GM23338 (cell line): ENCODE measurements at regions not wholly inside any gene's neighbourhood (a gene's known extent, or its start where the extent isn't known, plus 50 kb on each side); places are given as distances from the start of the nearest gene placed in this dataset.

Experiments
- ATAC-seq: fragments of 200-7000 bp; cut with Tn5 transposase; 3 replicates; pipeline ENCODE4 v1.9.1; 2020
- DNase-seq: peaks from one replicate; pipeline ENCODE4 v3.0.0-alpha.2; 2015; ENCODE audit warnings: low spot score
- H2AFZ ChIP-seq: fragments of 200-600 bp; sonication (generic); 2 replicates; pipeline ENCODE4 v1.8.0; 2016; ENCODE audit warnings: antibody characterized with exemption, mild to moderate bottlenecking, moderate library complexity
- H3F3A ChIP-seq: fragments of 200-600 bp; sonication (generic); replicated peaks from 2 replicates; pipeline ENCODE4 v1.8.0; 2017; ENCODE audit warnings: antibody characterized with exemption, mixed run types, low read depth
- H3K27ac ChIP-seq: fragments of 200-600 bp; sonication (generic); 2 replicates; pipeline ENCODE4 v1.6.1; 2016; ENCODE audit warnings: low read depth
- H3K27me3 ChIP-seq: fragments of 200-600 bp; sonication (generic); 2 replicates; pipeline ENCODE4 v1.8.0; 2016; ENCODE audit warnings: mild to moderate bottlenecking, mixed run types, moderate library complexity; ENCODE audit not compliant: insufficient read depth
- H3K36me3 ChIP-seq: fragments of 200-600 bp; sonication (generic); 2 replicates; pipeline ENCODE4 v1.8.0; 2016; ENCODE audit warnings: mild to moderate bottlenecking; ENCODE audit not compliant: insufficient read depth
- H3K4me1 ChIP-seq: fragments of 200-600 bp; sonication (generic); 2 replicates; pipeline ENCODE4 v1.8.0; 2016; ENCODE audit warnings: mild to moderate bottlenecking, moderate library complexity; ENCODE audit not compliant: insufficient read depth
- H3K4me2 ChIP-seq: fragments of 200-600 bp; sonication (generic); 2 replicates; pipeline ENCODE4 v1.7.1; 2017; ENCODE audit warnings: mixed run types
- H3K4me3 ChIP-seq: fragments of 200-600 bp; sonication (generic); 2 replicates; pipeline ENCODE4 v1.6.1; 2016; ENCODE audit warnings: mixed run types
- H3K79me2 ChIP-seq: fragments of 200-600 bp; sonication (generic); replicated peaks from 2 replicates; pipeline ENCODE4 v1.8.0; 2017; ENCODE audit warnings: mild to moderate bottlenecking; ENCODE audit not compliant: insufficient read depth
- H3K9me2 ChIP-seq: fragments of 200-600 bp; sonication (generic); 2 replicates; pipeline ENCODE4 v1.8.0; 2017; ENCODE audit not compliant: insufficient read depth
- H4K20me1 ChIP-seq: fragments of 200-600 bp; sonication (generic); replicated peaks from 2 replicates; pipeline ENCODE4 v1.8.0; 2017; ENCODE audit warnings: mild to moderate bottlenecking; ENCODE audit not compliant: insufficient read depth
- H3K27ac Mint-ChIP-seq: 2 replicates; pipeline ENCODE4 v1.8.0; 2020; ENCODE audit warnings: inconsistent platforms, mild to moderate bottlenecking, moderate library complexity, mixed read lengths
- H3K27me3 Mint-ChIP-seq: 3 replicates; pipeline ENCODE4 v1.8.0; 2022; ENCODE audit warnings: low read depth, mild to moderate bottlenecking, moderate library complexity, mixed read lengths, inconsistent platforms; ENCODE audit not compliant: insufficient read depth, poor library complexity
- H3K36me3 Mint-ChIP-seq: 3 replicates; pipeline ENCODE4 v1.8.0; 2021; ENCODE audit warnings: low read depth, mild to moderate bottlenecking, inconsistent platforms, moderate library complexity, mixed read lengths
- H3K4me1 Mint-ChIP-seq: 3 replicates; pipeline ENCODE4 v1.8.0; 2020; ENCODE audit warnings: mild to moderate bottlenecking, inconsistent platforms, mixed read lengths
- H3K4me3 Mint-ChIP-seq: 3 replicates; pipeline ENCODE4 v1.8.0; 2021; ENCODE audit warnings: moderate library complexity, mild to moderate bottlenecking, inconsistent platforms, mixed read lengths
- H3K9me3 Mint-ChIP-seq: 3 replicates; pipeline ENCODE4 v1.8.0; 2020; ENCODE audit warnings: moderate library complexity, mild to moderate bottlenecking, inconsistent platforms, mixed read lengths
- EZH2phosphoT487 ChIP-seq: fragments of 200-600 bp; sonication (generic); IDR thresholded peaks from one replicate; pipeline ENCODE4 v1.8.1; 2018; ENCODE audit warnings: antibody characterized with exemption; ENCODE audit not compliant: unreplicated experiment
- JUNB ChIP-seq: IDR thresholded peaks from one replicate; pipeline ENCODE4 v1.6.1; 2016; ENCODE audit warnings: antibody characterized with exemption; ENCODE audit not compliant: unreplicated experiment
- REST ChIP-seq: IDR thresholded peaks from one replicate; pipeline ENCODE4 v1.6.1; 2018; ENCODE audit warnings: antibody characterized with exemption; ENCODE audit not compliant: unreplicated experiment
- TF ChIP-seq, protein P1 (sequence below): fragments of 250-450 bp; sonication (Bioruptor Pico); IDR thresholded peaks from 2 replicates; pipeline ENCODE4 v1.5.0; 2020; ENCODE audit warnings: mild to moderate bottlenecking, moderate library complexity

DNA sequence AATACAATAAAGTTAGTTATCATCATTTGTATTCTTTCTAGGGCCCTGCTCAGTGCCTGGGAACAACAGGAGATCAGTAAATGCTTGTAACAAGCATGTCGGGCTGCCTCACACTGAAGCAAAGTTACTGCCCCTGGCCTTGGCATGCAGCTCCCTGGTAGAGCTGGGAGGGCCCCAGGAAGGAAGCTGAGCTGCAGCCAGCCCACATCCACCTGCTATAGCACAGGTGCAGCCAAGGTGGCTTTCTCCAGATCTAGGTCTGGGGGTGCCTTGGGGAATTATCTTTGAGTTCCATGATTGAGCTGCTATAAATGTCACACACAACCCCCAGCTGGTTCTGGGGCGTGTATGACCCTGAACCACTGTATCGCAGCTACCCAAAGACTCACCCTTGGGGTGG, 293.4 kb upstream of the MSX2 start (continued):
- TF ChIP-seq, protein P1, sequence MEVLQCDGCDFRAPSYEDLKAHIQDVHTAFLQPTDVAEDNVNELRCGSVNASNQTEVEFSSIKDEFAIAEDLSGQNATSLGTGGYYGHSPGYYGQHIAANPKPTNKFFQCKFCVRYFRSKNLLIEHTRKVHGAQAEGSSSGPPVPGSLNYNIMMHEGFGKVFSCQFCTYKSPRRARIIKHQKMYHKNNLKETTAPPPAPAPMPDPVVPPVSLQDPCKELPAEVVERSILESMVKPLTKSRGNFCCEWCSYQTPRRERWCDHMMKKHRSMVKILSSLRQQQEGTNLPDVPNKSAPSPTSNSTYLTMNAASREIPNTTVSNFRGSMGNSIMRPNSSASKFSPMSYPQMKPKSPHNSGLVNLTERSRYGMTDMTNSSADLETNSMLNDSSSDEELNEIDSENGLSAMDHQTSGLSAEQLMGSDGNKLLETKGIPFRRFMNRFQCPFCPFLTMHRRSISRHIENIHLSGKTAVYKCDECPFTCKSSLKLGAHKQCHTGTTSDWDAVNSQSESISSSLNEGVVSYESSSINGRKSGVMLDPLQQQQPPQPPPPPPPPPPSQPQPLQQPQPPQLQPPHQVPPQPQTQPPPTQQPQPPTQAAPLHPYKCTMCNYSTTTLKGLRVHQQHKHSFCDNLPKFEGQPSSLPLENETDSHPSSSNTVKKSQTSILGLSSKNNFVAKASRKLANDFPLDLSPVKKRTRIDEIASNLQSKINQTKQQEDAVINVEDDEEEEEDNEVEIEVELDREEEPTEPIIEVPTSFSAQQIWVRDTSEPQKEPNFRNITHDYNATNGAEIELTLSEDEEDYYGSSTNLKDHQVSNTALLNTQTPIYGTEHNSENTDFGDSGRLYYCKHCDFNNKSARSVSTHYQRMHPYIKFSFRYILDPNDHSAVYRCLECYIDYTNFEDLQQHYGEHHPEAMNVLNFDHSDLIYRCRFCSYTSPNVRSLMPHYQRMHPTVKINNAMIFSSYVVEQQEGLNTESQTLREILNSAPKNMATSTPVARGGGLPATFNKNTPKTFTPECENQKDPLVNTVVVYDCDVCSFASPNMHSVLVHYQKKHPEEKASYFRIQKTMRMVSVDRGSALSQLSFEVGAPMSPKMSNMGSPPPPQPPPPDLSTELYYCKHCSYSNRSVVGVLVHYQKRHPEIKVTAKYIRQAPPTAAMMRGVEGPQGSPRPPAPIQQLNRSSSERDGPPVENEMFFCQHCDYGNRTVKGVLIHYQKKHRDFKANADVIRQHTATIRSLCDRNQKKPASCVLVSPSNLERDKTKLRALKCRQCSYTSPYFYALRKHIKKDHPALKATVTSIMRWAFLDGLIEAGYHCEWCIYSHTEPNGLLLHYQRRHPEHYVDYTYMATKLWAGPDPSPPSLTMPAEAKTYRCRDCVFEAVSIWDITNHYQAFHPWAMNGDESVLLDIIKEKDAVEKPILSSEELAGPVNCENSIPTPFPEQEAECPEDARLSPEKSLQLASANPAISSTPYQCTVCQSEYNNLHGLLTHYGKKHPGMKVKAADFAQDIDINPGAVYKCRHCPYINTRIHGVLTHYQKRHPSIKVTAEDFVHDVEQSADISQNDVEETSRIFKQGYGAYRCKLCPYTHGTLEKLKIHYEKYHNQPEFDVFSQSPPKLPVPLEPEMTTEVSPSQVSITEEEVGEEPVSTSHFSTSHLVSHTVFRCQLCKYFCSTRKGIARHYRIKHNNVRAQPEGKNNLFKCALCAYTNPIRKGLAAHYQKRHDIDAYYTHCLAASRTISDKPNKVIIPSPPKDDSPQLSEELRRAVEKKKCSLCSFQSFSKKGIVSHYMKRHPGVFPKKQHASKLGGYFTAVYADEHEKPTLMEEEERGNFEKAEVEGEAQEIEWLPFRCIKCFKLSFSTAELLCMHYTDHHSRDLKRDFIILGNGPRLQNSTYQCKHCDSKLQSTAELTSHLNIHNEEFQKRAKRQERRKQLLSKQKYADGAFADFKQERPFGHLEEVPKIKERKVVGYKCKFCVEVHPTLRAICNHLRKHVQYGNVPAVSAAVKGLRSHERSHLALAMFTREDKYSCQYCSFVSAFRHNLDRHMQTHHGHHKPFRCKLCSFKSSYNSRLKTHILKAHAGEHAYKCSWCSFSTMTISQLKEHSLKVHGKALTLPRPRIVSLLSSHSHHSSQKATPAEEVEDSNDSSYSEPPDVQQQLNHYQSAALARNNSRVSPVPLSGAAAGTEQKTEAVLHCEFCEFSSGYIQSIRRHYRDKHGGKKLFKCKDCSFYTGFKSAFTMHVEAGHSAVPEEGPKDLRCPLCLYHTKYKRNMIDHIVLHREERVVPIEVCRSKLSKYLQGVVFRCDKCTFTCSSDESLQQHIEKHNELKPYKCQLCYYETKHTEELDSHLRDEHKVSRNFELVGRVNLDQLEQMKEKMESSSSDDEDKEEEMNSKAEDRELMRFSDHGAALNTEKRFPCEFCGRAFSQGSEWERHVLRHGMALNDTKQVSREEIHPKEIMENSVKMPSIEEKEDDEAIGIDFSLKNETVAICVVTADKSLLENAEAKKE (CRISPR knock-in tag), result no peak
- no peak for TF ChIP-seq EZH2phosphoT487

- Histone ChIP-seq H3F3A (no peaks in the 10 kb centered on the region), H3K27me3 (no peaks in the 10 kb centered on the region), H3K27ac (no peak overlapping the region), H3K4me2 (no peak overlapping the region), H3K9me2 (peaks cover 4% of the 10 kb centered on the region; the same call in 1 of the 2 replicates), H2AFZ (no peak overlapping the region), H3K4me3 (no peak overlapping the region), H3K4me1 (no peaks in the 10 kb centered on the region), H3K36me3 (no peaks in the 10 kb centered on the region), H4K20me1 (no peaks in the 10 kb centered on the region), H3K79me2 (no peaks in the 10 kb centered on the region)
- H3K36me3 Mint-ChIP-seq, result no peaks in the 10 kb centered on the region
- H3K27ac Mint-ChIP-seq, result no peak overlapping the region
- no peaks in the 10 kb centered on the region for H3K9me3 Mint-ChIP-seq
- peaks cover under 1% of the 10 kb centered on the region; the same call in 1 of the 3 replicates for H3K4me1 Mint-ChIP-seq
- H3K4me3 Mint-ChIP-seq, result no peak overlapping the region
- no peak for ATAC-seq
- DNase-seq, result no peak
- H3K27me3 Mint-ChIP-seq, result no peaks in the 10 kb centered on the region
- TF ChIP-seq, protein P1 (CRISPR knock-in tag), result no peak
- TF ChIP-seq JUNB (no peak), REST (no peak)
Measured at GRCh38 chr5:174431504-174431903, 292.9 kb upstream of the MSX2 start.
